ENCODE measurements at regions not wholly inside any gene's neighbourhood (a gene's known extent, or its start where the extent isn't known, plus 50 kb on each side); places are given as distances from the start of the nearest gene placed in this dataset.
"Not testable (repeated sequence)": the region's sequence is repeated elsewhere in the genome, so short reads cannot be mapped to it uniquely, and the experiment has no call there.

- no peak for DNase-seq
Observed at GRCh38 chr1:56142301-56142700, 437.1 kb downstream of the PLPP3 start.

GRCh38 chr1:56139836-56140235 is 439.5 kb downstream of the PLPP3 start:
- DNase-seq, result no peak

GRCh38 chr1:56137521-56138505 is 441.6 kb downstream of the PLPP3 start:
- no peak for DNase-seq

GRCh38 chr1:56137090-56137489 is 442.3 kb downstream of the PLPP3 start:
- no peak for DNase-seq

- DNase-seq, result no peak
Observed at GRCh38 chr1:56135864-56136147, 443.6 kb downstream of the PLPP3 start.

GRCh38 chr1:56135069-56135863 is 444.1 kb downstream of the PLPP3 start:
- no peak for DNase-seq

- DNase-seq, result no peak
Observed at GRCh38 chr1:56133522-56134472, 445.6 kb downstream of the PLPP3 start.

GRCh38 chr1:56132520-56132919 is 446.8 kb downstream of the PLPP3 start:
- no peak for DNase-seq

GRCh38 chr1:56129837-56130236 is 449.5 kb downstream of the PLPP3 start:
- DNase-seq, result no peak

GRCh38 chr1:56125316-56125715 is 454.0 kb downstream of the PLPP3 start:
- no peak for DNase-seq

GRCh38 chr1:56123826-56124225 is 455.5 kb downstream of the PLPP3 start:
- no peak for DNase-seq

GRCh38 chr1:56123421-56123820 is 455.9 kb downstream of the PLPP3 start:
- no peak for DNase-seq

- DNase-seq, result no peak
Observed at GRCh38 chr1:56120021-56120420, 459.3 kb downstream of the PLPP3 start.

GRCh38 chr1:56118676-56119075 is 460.7 kb downstream of the PLPP3 start:
- DNase-seq, result not testable (repeated sequence)

GRCh38 chr1:56115701-56116100 is 463.7 kb downstream of the PLPP3 start:
- no peak for DNase-seq

GRCh38 chr1:56113679-56114078 is 465.7 kb downstream of the PLPP3 start:
- DNase-seq, result no peak

- no peak for DNase-seq
Observed at GRCh38 chr1:56107275-56107638, 472.1 kb downstream of the PLPP3 start.

- no peak for DNase-seq
Observed at GRCh38 chr1:56106531-56107274, 472.7 kb downstream of the PLPP3 start.

GRCh38 chr1:56105397-56105796 is 474.0 kb downstream of the PLPP3 start:
- no peak for DNase-seq

GRCh38 chr1:56099766-56100265 is 479.5 kb downstream of the PLPP3 start:
- no peak for DNase-seq

- DNase-seq, result no peak
Observed at GRCh38 chr1:56098946-56099345, 480.4 kb downstream of the PLPP3 start.

- DNase-seq, result no peak
Observed at GRCh38 chr1:56097713-56098112, 481.6 kb downstream of the PLPP3 start.

All from NCI-H748 treated with DMSO at 0.1 percent for 48 hours (cell line).